H9 (cell line): ENCODE measurements at regions not wholly inside any gene's neighbourhood (a gene's known extent, or its start where the extent isn't known, plus 50 kb on each side); places are given as distances from the start of the nearest gene placed in this dataset.

ENCODE experiments used
- DNase-seq: peaks from one replicate; pipeline ENCODE4 v3.0.0-alpha.2; 2017
- H2AFZ ChIP-seq: one replicate; pipeline ENCODE4 v1.6.1; 2013; ENCODE audit warnings: mild to moderate bottlenecking, low read length, control low read depth, moderate library complexity
- H2AK5ac ChIP-seq: 2 replicates; pipeline ENCODE4 v1.6.1; 2013; ENCODE audit warnings: low read length, control low read depth, mixed read lengths; ENCODE audit not compliant: insufficient read length
- H2BK120ac ChIP-seq: one replicate; pipeline ENCODE4 v1.6.1; 2013; ENCODE audit warnings: low read depth, mild to moderate bottlenecking, low read length, control low read depth, inconsistent platforms; ENCODE audit not compliant: poor library complexity, severe bottlenecking
- H2BK12ac ChIP-seq: 2 replicates; pipeline ENCODE4 v1.6.1; 2013; ENCODE audit warnings: low read length, control low read depth, mixed read lengths, low read depth; ENCODE audit not compliant: insufficient read length
- H2BK15ac ChIP-seq: 2 replicates; pipeline ENCODE4 v1.6.1; 2013; ENCODE audit warnings: low read depth, low read length, control low read depth
- H2BK20ac ChIP-seq: one replicate; pipeline ENCODE4 v1.6.1; 2013; ENCODE audit warnings: low read depth, mild to moderate bottlenecking, low read length, control low read depth, inconsistent platforms; ENCODE audit not compliant: poor library complexity, severe bottlenecking
- H2BK5ac ChIP-seq: 2 replicates; pipeline ENCODE4 v1.6.1; 2013; ENCODE audit warnings: low read length, control low read depth, mixed read lengths; ENCODE audit not compliant: insufficient read length
- H3K14ac ChIP-seq: 2 replicates; pipeline ENCODE4 v1.6.1; 2013; ENCODE audit warnings: low read length, control low read depth; ENCODE audit not compliant: insufficient read depth
- H3K18ac ChIP-seq: 2 replicates; pipeline ENCODE4 v1.6.1; 2013; ENCODE audit warnings: low read depth, mild to moderate bottlenecking, mixed read lengths, low read length, control low read depth; ENCODE audit not compliant: insufficient read length
- H3K23ac ChIP-seq: 2 replicates; pipeline ENCODE4 v1.6.1; 2013; ENCODE audit warnings: low read length, control low read depth, mixed read lengths, low read depth; ENCODE audit not compliant: insufficient read length
- H3K23me2 ChIP-seq: 2 replicates; pipeline ENCODE4 v1.6.1; 2013; ENCODE audit warnings: low read depth, mild to moderate bottlenecking, mixed read lengths, low read length, control low read depth; ENCODE audit not compliant: insufficient read length, poor library complexity, severe bottlenecking
- H3K27ac ChIP-seq: 2 replicates; pipeline ENCODE4 v1.5.1; 2013; ENCODE audit warnings: low read length, control low read depth, mixed read lengths, low read depth; ENCODE audit not compliant: insufficient read length
- H3K27me3 ChIP-seq: 2 replicates; pipeline ENCODE4 v1.6.1; 2013; ENCODE audit warnings: low read length, control low read depth, inconsistent platforms; ENCODE audit not compliant: insufficient read depth
- H3K4ac ChIP-seq: 2 replicates; pipeline ENCODE4 v1.6.1; 2013; ENCODE audit warnings: low read depth, mild to moderate bottlenecking, control low read depth, inconsistent platforms, low read length, moderate library complexity
- H3K4me1 ChIP-seq: 2 replicates; pipeline ENCODE4 v1.6.1; 2013; ENCODE audit warnings: low read length, control low read depth, inconsistent platforms; ENCODE audit not compliant: insufficient read depth
- H3K4me2 ChIP-seq: 2 replicates; pipeline ENCODE4 v1.6.1; 2013; ENCODE audit warnings: low read length, control low read depth, mixed read lengths; ENCODE audit not compliant: insufficient read length, insufficient read depth
- H3K56ac ChIP-seq: 2 replicates; pipeline ENCODE4 v1.6.1; 2013; ENCODE audit warnings: low read depth, mild to moderate bottlenecking, mixed read lengths, low read length, control low read depth; ENCODE audit not compliant: insufficient read length
- H3K79me1 ChIP-seq: 2 replicates; pipeline ENCODE4 v1.6.1; 2013; ENCODE audit warnings: low read depth, mild to moderate bottlenecking, moderate library complexity, low read length, control low read depth, inconsistent platforms; ENCODE audit not compliant: insufficient read depth, poor library complexity, severe bottlenecking
- H3K79me2 ChIP-seq: 2 replicates; pipeline ENCODE4 v1.6.1; 2013; ENCODE audit warnings: low read length, control low read depth, inconsistent platforms; ENCODE audit not compliant: insufficient read depth
- H3K9ac ChIP-seq: 2 replicates; pipeline ENCODE4 v1.6.1; 2013; ENCODE audit warnings: low read length, control low read depth, mixed read lengths; ENCODE audit not compliant: insufficient read length; ENCODE audit errors: extremely low read depth
- H3K9me3 ChIP-seq: one replicate; pipeline ENCODE4 v1.6.1; 2013; ENCODE audit warnings: low read depth, low read length, inconsistent platforms; ENCODE audit not compliant: control insufficient read depth
- H3T11ph ChIP-seq: one replicate; pipeline ENCODE4 v1.6.1; 2013; ENCODE audit warnings: mild to moderate bottlenecking, low read length, control low read depth, inconsistent platforms
- H4K20me1 ChIP-seq: one replicate; pipeline ENCODE4 v1.6.1; 2013; ENCODE audit not compliant: control insufficient read depth, insufficient read length, insufficient read depth
- H4K5ac ChIP-seq: 2 replicates; pipeline ENCODE4 v1.6.1; 2013; ENCODE audit warnings: low read depth, mild to moderate bottlenecking, mixed read lengths, low read length, control low read depth; ENCODE audit not compliant: insufficient read length
- H4K8ac ChIP-seq: replicated peaks from 2 replicates; pipeline ENCODE4 v1.6.1; 2013; ENCODE audit warnings: low read length, control low read depth, mixed read lengths, low read depth; ENCODE audit not compliant: insufficient read length
- H4K91ac ChIP-seq: 2 replicates; pipeline ENCODE4 v1.6.1; 2013; ENCODE audit warnings: low read depth, mild to moderate bottlenecking, moderate library complexity, mixed read lengths, low read length, control low read depth; ENCODE audit not compliant: insufficient read length
- H3K27ac Mint-ChIP-seq, 3 experiments: 2 replicates in 2 of 3; 3 replicates in 1 of 3; pipeline ENCODE4 v1.8.0; 2020 to 2021; ENCODE audit warnings: mixed read lengths in 3 of 3, mild to moderate bottlenecking in 1 of 3, moderate library complexity in 1 of 3
- H3K27me3 Mint-ChIP-seq: 2 replicates; pipeline ENCODE4 v1.8.0; 2021; ENCODE audit warnings: low read depth, mild to moderate bottlenecking, moderate library complexity, mixed read lengths
- H3K36me3 Mint-ChIP-seq, 3 experiments: 2 replicates in 2 of 3; 3 replicates in 1 of 3; pipeline ENCODE4 v1.8.0; 2020 to 2021; ENCODE audit warnings: low read depth in 3 of 3, mixed read lengths in 3 of 3; ENCODE audit not compliant: insufficient read depth in 1 of 3
- H3K4me1 Mint-ChIP-seq, 2 experiments: 2 replicates each; pipeline ENCODE4 v1.8.0; 2020; ENCODE audit warnings: mixed read lengths in 2 of 2
- H3K4me3 Mint-ChIP-seq, 2 experiments: 2 replicates in 1 of 2; 3 replicates in 1 of 2; pipeline ENCODE4 v1.8.0; 2020 to 2021; ENCODE audit warnings: mild to moderate bottlenecking in 2 of 2, mixed read lengths in 2 of 2, moderate library complexity in 1 of 2
- H3K9me3 Mint-ChIP-seq, 2 experiments: 2 replicates in 1 of 2; 3 replicates in 1 of 2; pipeline ENCODE4 v1.8.0; 2020; ENCODE audit warnings: mild to moderate bottlenecking in 2 of 2, mixed read lengths in 2 of 2, moderate library complexity in 1 of 2
- WGBS: extraction: QIAGEN DNeasy Blood & Tissue Kit; methylation state at CpG from one replicate; pipeline ENCODE4 v1.1.7; 2013; ENCODE audit warnings: missing lambda C conversion rate, low lambda C conversion rate, mixed read lengths; ENCODE audit not compliant: insufficient read length; ENCODE audit errors: extremely low coverage; 5-methylcytosine and 5-hydroxymethylcytosine counted together
- TF ChIP-seq, protein P1 (sequence below): fragments of 200-600 bp; sonication (generic); conservative IDR thresholded peaks from 3 replicates; pipeline ENCODE4 v1.8.0; 2021; ENCODE audit warnings: antibody characterized with exemption, mild to moderate bottlenecking

GRCh38 chr5:147052519-147052918 lies 174.0 kb upstream of the PPP2R2B start:
- Mint-ChIP-seq H3K4me1 (peaks cover 0 to 7% of the 10 kb centered on the region in 2 experiments; a peak in 2 of 4 replicates), H3K27me3 (no peaks in the 10 kb centered on the region; the same call in 1 of the 2 replicates)

More at GRCh38 chr5:147052519-147052918, 174.0 kb upstream of the PPP2R2B start:
- H3K4me1 ChIP-seq = 0 out of 2 replicates have a peak, but pooled peaks cover 2% of the 10 kb centered on the region
- H2AK5ac ChIP-seq = no peak overlapping the region
- H2BK5ac ChIP-seq = no peak overlapping the region
- H3K14ac ChIP-seq = no peak overlapping the region
- H3K79me1 ChIP-seq = no peaks in the 10 kb centered on the region
- H3K9ac ChIP-seq = no peak overlapping the region
- H4K8ac ChIP-seq = no peak overlapping the region
- H3K9me3 ChIP-seq = no peaks in the 10 kb centered on the region
- no peaks in the 10 kb centered on the region for H4K20me1 ChIP-seq
- H3K56ac ChIP-seq = no peak overlapping the region
- no peak overlapping the region for H3K4me2 ChIP-seq
- H4K91ac ChIP-seq = no peak overlapping the region
- H2BK12ac ChIP-seq = no peak overlapping the region
- H3K36me3 Mint-ChIP-seq = no peaks in the 10 kb centered on the region
- H3T11ph ChIP-seq = no peak overlapping the region
- H3K27me3 ChIP-seq = no peaks in the 10 kb centered on the region
- H3K9me3 Mint-ChIP-seq = no peaks in the 10 kb centered on the region
- no peak overlapping the region for H4K5ac ChIP-seq
- no peak overlapping the region for H3K23ac ChIP-seq
- WGBS = no CpG with 5 or more reads among the region's 4 CpGs
- H3K27ac ChIP-seq = no peak overlapping the region
- H2BK15ac ChIP-seq = no peak overlapping the region
- TF ChIP-seq, protein P1, sequence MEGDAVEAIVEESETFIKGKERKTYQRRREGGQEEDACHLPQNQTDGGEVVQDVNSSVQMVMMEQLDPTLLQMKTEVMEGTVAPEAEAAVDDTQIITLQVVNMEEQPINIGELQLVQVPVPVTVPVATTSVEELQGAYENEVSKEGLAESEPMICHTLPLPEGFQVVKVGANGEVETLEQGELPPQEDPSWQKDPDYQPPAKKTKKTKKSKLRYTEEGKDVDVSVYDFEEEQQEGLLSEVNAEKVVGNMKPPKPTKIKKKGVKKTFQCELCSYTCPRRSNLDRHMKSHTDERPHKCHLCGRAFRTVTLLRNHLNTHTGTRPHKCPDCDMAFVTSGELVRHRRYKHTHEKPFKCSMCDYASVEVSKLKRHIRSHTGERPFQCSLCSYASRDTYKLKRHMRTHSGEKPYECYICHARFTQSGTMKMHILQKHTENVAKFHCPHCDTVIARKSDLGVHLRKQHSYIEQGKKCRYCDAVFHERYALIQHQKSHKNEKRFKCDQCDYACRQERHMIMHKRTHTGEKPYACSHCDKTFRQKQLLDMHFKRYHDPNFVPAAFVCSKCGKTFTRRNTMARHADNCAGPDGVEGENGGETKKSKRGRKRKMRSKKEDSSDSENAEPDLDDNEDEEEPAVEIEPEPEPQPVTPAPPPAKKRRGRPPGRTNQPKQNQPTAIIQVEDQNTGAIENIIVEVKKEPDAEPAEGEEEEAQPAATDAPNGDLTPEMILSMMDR = no peak
- no peak for DNase-seq
- no peak overlapping the region for H3K4ac ChIP-seq
- no peak overlapping the region for H2AFZ ChIP-seq
- no peak overlapping the region for H2BK120ac ChIP-seq
- no peaks in the 10 kb centered on the region; the same call in 1 of the 2 replicates for H3K79me2 ChIP-seq
- no peak overlapping the region for H3K27ac Mint-ChIP-seq
- H3K4me3 Mint-ChIP-seq = no peak overlapping the region
- H3K23me2 ChIP-seq = no peaks in the 10 kb centered on the region
- H2BK20ac ChIP-seq = no peak overlapping the region
- H3K18ac ChIP-seq = no peak overlapping the region
